Hematopoietic multipotent progenitor cell (in vitro differentiated cells): ENCODE measurements at regions not wholly inside any gene's neighbourhood (a gene's known extent, or its start where the extent isn't known, plus 50 kb on each side); places are given as distances from the start of the nearest gene placed in this dataset.
A peak's percentile ranks its signal among the peaks of the same experiment; 100 is the strongest.
"Not testable (repeated sequence)": the region's sequence is repeated elsewhere in the genome, so short reads cannot be mapped to it uniquely, and the experiment has no call there.

ENCODE experiments used
- DNase-seq, 3 donors: peaks; one replicate each; pipeline ENCODE4 v3.0.0-alpha.2; 2011 to 2015; ENCODE audit warnings: low read depth in 2 of 3, low spot score in 2 of 3

- DNase-seq: no peak
Observed at GRCh38 chr7:20083781-20084180, 133.4 kb downstream of the MACC1 start.

GRCh38 chr7:20079080-20079479, 138.1 kb downstream of the MACC1 start:
- DNase-seq: no peak

- DNase-seq: no peak
Observed at GRCh38 chr7:20076835-20077234, 140.3 kb downstream of the MACC1 start.

- no peak for DNase-seq
Observed at GRCh38 chr7:20075992-20076820, 141.0 kb downstream of the MACC1 start.

DNA sequence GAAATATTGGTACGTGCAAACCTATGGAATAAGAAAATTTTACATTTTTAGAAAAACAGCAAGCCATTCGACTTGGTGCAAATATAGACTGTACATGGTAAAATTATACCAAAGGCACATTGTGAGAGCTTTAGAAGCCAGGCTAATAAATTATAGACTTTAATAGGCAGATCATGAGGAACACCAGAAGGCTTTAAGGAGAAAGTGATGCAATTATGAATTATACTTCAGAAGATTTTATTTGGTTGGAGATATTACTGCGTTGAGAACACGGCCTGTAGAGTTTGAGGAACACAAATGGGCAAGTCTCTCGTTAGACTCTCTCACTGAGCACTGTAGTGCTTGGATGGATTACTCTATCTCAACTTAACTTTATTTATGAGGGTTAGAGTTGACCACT, 141.7 kb downstream of the MACC1 start:
- no peak for DNase-seq

DNA sequence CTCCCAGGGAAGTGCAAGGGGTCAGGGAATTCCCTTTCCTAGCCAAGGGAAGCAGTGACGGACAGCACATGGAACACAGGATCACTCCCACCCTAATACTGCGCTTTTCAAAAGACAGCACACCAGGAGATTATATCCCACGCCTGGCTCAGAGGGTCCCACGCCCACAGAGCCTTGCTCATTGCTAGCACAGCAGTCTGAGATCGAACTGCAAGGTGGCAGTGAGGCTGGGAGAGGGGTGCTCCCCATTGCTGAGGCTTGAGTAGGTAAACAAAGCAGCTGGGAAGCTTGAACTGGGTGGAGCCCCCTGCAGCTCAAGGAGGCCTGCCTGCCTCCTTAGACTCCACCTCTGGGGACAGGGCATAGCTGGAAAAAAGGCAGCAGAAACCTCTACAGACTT, 149.2 kb downstream of the MACC1 start:
- not testable (repeated sequence) for DNase-seq

DNA sequence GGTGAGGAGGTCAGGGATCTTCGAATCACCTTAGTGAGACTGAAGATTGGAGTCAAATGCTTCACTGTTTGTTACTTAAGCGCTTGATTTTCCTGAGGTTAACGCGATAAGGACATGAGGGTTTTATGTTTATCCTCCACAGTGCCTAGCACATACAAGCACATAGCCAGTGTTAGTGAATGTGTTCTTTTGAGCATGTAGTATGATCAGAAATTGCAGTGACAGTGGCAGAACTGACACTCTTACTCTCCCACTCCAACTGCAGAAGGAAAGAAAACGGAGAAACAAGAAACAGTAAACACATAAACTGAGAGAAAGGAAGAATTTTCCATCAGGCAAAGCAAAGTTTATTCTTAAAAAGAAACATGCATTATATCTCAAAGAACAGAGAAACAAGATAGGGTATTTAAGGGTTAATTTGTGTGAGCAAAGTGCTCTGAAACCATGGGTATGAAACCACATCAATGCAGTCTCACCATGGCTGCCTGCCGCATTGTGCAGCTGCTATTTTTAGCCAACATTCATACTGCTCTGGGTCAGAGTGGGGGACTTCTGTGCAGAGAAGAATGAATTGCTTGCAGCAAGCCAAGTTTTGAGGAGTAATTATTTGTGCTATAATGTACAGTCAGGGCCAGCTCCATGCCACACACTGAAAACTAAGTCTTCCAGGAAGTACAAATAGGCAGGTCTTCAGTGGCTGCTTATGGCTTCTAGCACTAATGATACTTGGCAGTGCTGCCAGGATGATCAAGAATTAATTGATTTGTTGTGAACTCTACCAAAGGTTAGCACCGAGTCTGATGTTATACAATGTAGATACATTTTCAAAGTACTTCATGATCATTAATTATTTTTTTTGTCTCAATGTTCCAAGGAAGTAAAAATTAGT, 152.0 kb downstream of the MACC1 start:
- peak in 2 of 3 donors; percentile 1 to 37 for DNase-seq

DNA sequence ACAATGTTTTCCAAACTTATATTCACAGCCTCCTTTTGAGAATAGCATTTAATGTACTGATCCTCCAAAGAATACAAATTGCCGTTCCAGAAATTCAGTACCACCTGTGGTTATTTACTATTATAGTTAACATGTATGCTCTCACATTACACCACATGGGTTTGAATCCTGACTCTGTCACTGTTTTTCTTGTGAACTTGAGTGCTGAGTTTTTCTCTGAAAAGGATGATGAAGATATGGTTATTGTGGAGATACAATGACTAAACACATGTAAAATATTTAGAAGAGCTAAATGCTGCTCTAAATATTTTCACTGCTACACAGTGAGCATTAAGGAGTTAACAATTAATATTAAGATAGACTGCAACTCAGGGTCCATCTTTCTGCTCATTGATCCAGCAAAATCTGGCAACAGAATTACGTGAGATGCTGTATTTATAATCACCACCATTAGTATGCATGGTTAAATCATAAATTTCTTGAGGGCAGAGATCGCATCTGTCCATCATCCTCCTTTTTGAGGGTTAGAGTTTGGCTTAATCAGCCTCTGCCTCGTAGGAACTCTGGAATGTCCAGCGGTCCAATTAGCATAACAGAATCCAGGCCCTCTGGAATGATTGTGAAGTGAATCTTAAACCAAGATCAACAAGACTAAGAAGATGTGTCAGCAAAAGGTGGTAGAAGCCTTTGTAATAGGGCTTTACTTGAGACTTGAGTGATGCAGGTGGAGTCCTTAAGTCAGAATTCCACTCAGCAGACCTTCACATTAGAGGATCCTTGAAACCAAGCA, 152.8 kb downstream of the MACC1 start:
- DNase-seq: no peak

GRCh38 chr7:20063644-20064043, 153.5 kb downstream of the MACC1 start:
- no peak for DNase-seq

GRCh38 chr7:20062932-20063331, 154.3 kb downstream of the MACC1 start:
- no peak for DNase-seq

- DNase-seq: no peak
Observed at GRCh38 chr7:20053334-20054104, 163.7 kb downstream of the MACC1 start.

GRCh38 chr7:20050241-20050966, 166.8 kb downstream of the MACC1 start:
- no peak for DNase-seq

DNA sequence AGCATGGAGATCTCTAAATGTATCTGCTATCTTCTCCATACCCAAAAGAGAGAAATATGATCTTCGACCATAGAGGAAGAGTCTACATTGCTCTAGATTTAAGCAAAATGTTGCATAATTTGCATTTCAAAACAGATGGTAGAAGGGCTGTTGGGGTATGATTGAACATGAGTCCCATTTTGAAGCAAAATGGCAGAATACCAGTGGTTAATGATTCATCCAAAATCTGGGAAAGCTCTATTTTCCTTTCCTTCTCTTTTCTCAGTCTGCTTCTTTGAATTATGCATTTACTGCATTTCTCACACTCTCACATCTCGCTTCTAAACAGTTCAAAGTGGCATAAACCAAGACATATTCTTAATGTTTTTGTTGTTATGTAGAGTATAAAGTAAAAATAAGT, 178.5 kb downstream of the MACC1 start:
- no peak for DNase-seq

- DNase-seq: no peak
Observed at GRCh38 chr7:20035279-20035875, 181.8 kb downstream of the MACC1 start.

DNA sequence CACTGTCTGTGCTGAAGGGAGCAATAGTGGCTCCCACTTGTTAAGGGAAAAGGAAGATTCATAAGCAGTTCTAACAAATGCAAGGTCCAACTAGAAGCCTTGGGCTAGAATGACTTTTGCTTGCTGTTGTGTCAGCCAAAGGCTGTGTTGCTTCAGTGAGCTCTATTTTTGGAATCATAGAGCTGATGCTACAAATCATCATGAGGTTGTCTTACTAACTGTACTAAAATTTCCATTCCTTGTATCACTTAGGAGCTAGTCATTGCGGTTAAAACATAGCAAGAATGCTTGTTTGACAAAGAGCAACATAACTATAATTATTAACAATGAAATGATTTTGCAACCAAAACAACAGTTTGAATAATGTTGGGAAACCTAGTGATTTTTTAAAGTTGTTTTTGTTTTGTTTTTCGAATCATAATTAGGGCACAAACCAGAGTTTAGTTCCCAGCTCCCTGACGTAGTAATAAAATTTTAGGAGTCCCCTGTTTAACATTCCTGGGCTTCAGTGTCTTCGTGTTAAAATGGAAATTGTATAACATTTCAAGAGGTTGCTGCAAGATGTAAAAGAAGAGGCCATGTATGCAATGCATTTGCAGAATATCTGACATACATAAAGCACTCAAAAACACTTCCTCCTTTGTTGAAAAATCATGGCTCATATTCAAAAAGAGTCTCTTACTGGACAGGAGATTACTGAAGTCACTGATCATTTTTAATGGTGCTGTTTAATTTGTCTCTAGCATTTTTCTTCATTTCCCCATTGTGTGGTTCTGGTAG, 183.4 kb downstream of the MACC1 start:
- DNase-seq: no peak

DNA sequence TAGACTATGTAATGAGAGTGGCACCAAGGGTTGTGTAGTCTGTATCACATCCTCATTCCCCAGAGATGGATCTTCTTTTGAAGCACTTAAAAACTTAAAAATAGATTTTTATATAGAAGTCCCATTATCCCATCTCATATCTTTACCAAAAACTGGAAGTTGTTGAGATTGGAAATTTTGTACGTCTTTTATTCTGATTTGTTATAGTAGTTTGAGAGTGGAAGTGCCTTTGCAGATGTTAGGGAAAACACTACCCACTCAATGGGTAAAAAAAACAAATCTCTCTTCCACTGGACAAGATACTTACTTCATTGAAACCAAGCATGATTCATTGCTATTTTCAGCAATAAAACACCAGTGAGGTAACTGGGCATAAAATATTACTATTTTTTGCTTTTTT, 184.4 kb downstream of the MACC1 start:
- DNase-seq: no peak

DNA sequence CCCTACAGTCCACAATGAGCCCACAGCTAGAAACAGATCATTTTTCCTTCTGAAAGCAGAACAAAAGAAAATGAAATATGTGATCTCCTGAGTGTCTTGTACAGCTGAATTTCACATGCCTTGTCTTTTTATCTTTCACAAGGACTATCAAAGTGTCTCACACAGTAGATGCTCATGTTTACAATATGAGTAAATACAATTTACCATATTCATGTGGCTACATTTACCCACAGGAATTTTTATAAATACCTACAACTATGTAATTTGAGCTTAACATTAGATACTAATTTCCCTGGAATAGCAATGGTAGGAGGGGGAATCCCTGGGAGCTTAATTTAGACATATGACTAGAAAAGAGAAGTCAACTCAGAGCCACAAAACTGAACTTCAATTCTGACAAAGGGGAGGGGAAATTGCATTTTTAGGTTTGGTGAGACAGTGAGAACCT, 186.2 kb downstream of the MACC1 start:
- DNase-seq: no peak

GRCh38 chr7:20030417-20030816, 186.8 kb downstream of the MACC1 start:
- DNase-seq: no peak
